Colonic mucosa (tissue), 4 donors: ENCODE measurements at regions not wholly inside any gene's neighbourhood (a gene's known extent, or its start where the extent isn't known, plus 50 kb on each side); places are given as distances from the start of the nearest gene placed in this dataset.

ENCODE experiments used
- DNase-seq: peaks from one replicate; pipeline ENCODE4 v3.0.0-alpha.2; 2020
- H3K27ac ChIP-seq: fragments of 200-600 bp; one replicate; pipeline ENCODE4 v1.8.0; 2021
- H3K27me3 ChIP-seq: fragments of 200-600 bp; one replicate; pipeline ENCODE4 v1.8.0; 2021
- H3K36me3 ChIP-seq: fragments of 200-600 bp; one replicate; pipeline ENCODE4 v1.8.0; 2021
- H3K4me1 ChIP-seq: fragments of 200-600 bp; one replicate; pipeline ENCODE4 v1.8.0; 2021; ENCODE audit warnings: mild to moderate bottlenecking
- H3K4me3 ChIP-seq: fragments of 200-600 bp; one replicate; pipeline ENCODE4 v1.8.0; 2021
- H3K9ac ChIP-seq, 2 donors: one replicate each; pipeline ENCODE4 v1.7.0; 2013; ENCODE audit warnings: control low read depth in 2 of 2, low read depth in 2 of 2, low read length in 2 of 2
- H3K9me3 ChIP-seq: fragments of 200-600 bp; one replicate; pipeline ENCODE4 v1.8.0; 2021
- CTCF ChIP-seq: fragments of 200-600 bp; IDR thresholded peaks from one replicate; pipeline ENCODE4 v1.8.0; 2022; ENCODE audit warnings: antibody characterized with exemption, mild to moderate bottlenecking
- intact Hi-C: fragments of 100-400 bp; cut with DNase I; formaldehyde crosslinking; loops from one replicate; pipeline ENCODE4 v1.14.1; 2022
- donor health status: healthy.
- donor health status: DM: no; HTN: no; CAD: no.
- donor health status: DM: no; HTN: no; CAD: no.

- H3K27ac ChIP-seq = no peak overlapping the region
- no peak for DNase-seq
- no peak overlapping the region for H3K4me3 ChIP-seq
- H3K9me3 ChIP-seq = no peaks in the 10 kb centered on the region
- no peak for TF ChIP-seq CTCF
- no peaks in the 10 kb centered on the region for H3K27me3 ChIP-seq
- H3K9ac ChIP-seq = no peak overlapping the region
- H3K4me1 ChIP-seq = no peaks in the 10 kb centered on the region
- intact Hi-C loops = no loop called here
- no peaks in the 10 kb centered on the region for H3K36me3 ChIP-seq
Observed at GRCh38 chr6:88371480-88371879, 205.3 kb upstream of the CNR1 start.

GRCh38 chr6:88370127-88370710 lies 204.1 kb upstream of the CNR1 start:
- no peaks in the 10 kb centered on the region for H3K36me3 ChIP-seq
- no peak overlapping the region for H3K9ac ChIP-seq
- no peak overlapping the region for H3K27ac ChIP-seq
- H3K9me3 ChIP-seq = no peaks in the 10 kb centered on the region
- no peaks in the 10 kb centered on the region for H3K4me1 ChIP-seq
- intact Hi-C loops = no loop called here
- no peak overlapping the region for H3K4me3 ChIP-seq
- no peaks in the 10 kb centered on the region for H3K27me3 ChIP-seq
- DNase-seq = no peak
- TF ChIP-seq CTCF = no peak

GRCh38 chr6:88369262-88369661 lies 203.1 kb upstream of the CNR1 start:
- Histone ChIP-seq H3K9ac (no peak overlapping the region), H3K27ac (no peak overlapping the region), H3K9me3 (no peaks in the 10 kb centered on the region), H3K4me1 (no peaks in the 10 kb centered on the region), H3K36me3 (no peaks in the 10 kb centered on the region), H3K4me3 (no peak overlapping the region), H3K27me3 (no peaks in the 10 kb centered on the region)
- intact Hi-C loops = no loop called here
- no peak for TF ChIP-seq CTCF
- no peak for DNase-seq

- Histone ChIP-seq H3K4me1 (no peaks in the 10 kb centered on the region), H3K27me3 (no peaks in the 10 kb centered on the region), H3K4me3 (no peak overlapping the region), H3K27ac (no peak overlapping the region), H3K9ac (no peak overlapping the region), H3K9me3 (no peaks in the 10 kb centered on the region), H3K36me3 (no peaks in the 10 kb centered on the region)
- no peak for TF ChIP-seq CTCF
- no peak for DNase-seq
- intact Hi-C loops = no loop called here
Observed at GRCh38 chr6:88368071-88368787, 202.1 kb upstream of the CNR1 start.

- H3K36me3 ChIP-seq = no peaks in the 10 kb centered on the region
- no peak overlapping the region for H3K27ac ChIP-seq
- H3K9ac ChIP-seq = no peak overlapping the region
- TF ChIP-seq CTCF = no peak
- H3K27me3 ChIP-seq = no peaks in the 10 kb centered on the region
- no peak overlapping the region for H3K4me3 ChIP-seq
- DNase-seq = no peak
- intact Hi-C loops = no loop called here
- no peaks in the 10 kb centered on the region for H3K9me3 ChIP-seq
- H3K4me1 ChIP-seq = no peaks in the 10 kb centered on the region
Observed at GRCh38 chr6:88367248-88367647, 201.1 kb upstream of the CNR1 start.
